NCI-H69 (cell line): ENCODE measurements at regions not wholly inside any gene's neighbourhood (a gene's known extent, or its start where the extent isn't known, plus 50 kb on each side); places are given as distances from the start of the nearest gene placed in this dataset.
A peak's percentile ranks its signal among the peaks of the same experiment; 100 is the strongest.
"Not testable (repeated sequence)": the region's sequence is repeated elsewhere in the genome, so short reads cannot be mapped to it uniquely, and the experiment has no call there.

Experiments used
- DNase-seq: peaks from one replicate; lab custom pipeline; 2025; lab: John Stamatoyannopoulos, UW

DNA sequence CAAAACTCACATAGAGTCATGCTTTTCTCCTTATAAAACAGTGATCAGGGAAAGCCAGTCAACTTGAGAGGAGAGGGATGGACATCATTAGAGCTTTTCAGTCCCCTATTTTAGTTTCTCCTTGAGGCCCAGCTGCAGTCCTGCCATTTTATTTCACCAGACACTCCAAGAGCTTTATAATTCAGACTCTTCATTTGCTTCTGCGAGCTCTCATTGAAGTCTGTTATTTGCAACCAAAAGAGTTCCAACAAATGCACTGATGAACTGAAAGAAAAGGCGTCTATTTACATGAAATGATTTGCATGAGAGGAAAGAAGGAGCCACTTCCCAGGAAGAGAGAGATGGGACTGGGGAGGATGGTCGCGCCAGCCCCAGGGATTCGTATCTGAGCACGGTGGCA is 86.8 kb downstream of the NDUFA12 start:
- DNase-seq = no peak

DNA sequence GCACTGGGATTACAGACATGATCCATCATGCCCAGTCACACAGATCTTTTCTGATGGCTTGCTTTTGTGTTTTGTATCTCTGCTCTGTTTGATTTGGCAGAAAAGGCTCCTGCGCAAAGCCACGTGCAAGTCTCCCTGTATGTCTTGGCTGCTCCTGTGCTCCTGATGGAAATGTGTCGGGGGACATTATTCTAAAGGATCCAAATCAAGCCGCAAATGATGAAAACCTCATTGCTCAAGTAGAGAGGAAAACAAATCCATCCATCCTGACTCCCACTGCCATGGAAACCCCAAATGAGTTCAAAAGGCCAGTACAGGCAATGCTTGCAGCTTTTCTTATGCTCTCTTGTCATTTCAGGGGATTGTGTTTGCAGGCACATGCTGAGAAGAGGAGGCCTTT is 93.8 kb downstream of the NDUFA12 start:
- no peak for DNase-seq

DNA sequence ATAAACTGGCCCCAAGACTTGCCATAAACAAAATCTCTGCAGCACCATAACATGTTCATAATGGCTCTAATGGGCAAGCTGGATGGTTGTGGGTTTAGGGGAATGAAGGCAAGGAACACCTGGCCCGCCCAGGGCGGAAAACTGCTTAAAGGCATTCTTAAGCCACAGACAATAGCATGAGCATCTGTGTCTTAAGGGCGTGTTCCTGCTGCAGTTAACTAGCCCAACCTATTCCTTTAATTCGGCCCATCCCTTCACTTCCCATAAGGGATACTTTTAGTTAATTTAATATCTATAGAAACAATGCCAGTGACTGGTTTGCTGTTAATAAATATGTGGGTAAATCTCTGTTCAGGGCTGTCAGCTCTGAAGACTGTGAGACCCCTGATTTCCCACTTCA is 97.7 kb downstream of the NDUFA12 start:
- DNase-seq = not testable (repeated sequence)

DNA sequence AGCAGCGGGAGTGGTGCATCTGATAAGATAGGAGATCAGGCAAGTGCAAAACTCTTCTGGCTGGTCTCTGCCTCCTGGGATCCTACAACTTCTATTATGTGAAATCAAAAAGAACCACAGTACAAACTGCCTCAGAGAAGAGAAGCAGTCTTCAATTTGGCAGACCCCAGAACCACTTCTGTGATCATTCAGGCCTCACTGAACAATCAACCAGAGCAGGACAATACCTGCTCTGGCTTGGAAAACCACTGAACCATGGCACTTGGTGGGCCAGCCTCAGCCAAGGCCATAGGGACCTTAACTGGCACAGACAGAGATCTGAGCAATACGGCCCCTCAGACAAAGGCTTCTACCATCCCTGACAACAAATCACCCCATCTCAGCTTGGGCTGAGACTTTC is 103.0 kb downstream of the NDUFA12 start:
- no peak for DNase-seq

DNA sequence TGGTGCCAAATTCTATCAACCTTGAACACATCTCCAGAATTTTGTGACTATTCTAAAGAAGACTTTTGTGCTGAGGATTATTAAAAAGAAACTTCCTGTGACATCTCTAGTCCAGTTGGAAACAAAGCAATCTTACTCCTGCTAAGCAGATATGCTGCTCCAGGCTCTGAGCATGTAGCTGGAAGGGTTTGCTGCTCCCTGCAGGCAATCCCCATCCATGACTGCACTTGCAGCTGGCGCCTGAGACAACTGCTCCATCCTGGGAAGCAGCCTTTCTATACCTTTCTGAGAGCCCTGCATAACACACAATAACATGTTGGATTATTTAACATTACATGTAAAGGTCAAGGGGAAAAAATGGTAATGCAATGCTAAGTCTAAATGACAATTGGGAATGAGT is 105.1 kb downstream of the NDUFA12 start:
- peak; percentile 7 for DNase-seq

DNA sequence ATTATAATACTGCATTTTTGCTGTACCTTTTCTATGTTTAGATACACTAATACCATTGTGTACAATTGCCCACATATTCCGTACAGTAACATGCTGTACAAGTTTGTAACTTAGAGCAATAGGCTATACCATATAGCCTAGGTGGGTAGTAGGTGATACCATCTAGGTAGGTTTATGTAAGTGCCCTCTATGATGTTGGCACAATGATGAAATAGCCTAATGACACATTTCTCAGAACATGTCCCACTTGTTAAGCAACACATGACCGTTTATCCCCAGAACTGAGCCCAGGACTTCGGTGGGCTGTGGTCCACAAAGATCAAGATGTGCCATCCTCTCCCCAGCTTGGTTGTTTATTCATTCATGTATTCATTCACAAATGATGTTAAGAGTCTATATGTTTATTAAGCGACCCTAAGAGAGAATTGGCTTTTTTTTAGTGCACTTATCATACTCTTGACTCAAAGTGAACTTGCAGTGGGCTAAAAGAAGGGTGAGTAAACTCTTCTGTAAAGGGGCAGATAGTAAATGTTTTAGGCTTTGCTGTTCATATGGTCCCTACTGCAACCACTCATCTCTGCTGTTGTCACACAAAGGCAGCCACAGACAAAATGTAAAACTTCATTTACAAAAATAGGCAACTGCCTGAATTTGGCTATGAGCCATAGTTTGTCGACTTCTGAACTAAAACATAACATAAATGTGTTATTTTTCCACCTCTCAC is 110.8 kb downstream of the NDUFA12 start:
- DNase-seq = no peak

DNA sequence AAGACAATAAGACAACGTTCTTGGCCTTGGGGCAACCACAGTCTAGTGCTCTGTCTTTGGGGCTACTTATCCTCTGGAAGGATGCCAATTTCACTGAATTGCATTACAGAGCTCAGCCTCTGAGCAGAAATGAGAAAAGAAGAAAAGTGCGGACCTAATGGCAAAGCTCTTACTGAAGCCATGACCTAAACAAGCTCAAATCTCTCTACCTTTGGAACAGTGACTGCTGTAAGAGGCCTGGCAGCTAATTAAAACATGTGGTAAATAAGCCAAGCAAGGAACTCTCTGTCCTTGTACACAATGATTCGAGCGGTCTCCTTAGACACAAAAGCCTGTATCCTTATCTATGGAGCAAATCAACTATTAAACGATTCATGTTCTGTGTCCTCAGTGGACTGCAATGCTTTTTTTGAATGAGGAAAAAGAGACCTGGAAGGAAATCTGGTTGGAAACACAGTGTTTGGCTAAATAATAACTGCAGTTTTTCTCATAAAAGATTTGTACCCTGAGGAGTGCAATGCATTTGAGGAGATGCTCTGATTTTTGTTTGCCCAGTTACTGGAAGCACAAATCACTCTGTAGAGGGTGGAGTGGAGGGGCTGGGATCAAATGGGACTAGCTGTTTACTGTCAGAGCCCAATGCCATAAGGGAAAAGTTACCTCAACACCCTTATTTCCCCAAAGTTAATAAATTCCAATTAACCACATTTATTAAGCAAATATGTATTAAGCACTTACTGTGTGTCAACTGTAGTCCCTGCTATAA is 113.9 kb downstream of the NDUFA12 start:
- peak; percentile 34 for DNase-seq

DNA sequence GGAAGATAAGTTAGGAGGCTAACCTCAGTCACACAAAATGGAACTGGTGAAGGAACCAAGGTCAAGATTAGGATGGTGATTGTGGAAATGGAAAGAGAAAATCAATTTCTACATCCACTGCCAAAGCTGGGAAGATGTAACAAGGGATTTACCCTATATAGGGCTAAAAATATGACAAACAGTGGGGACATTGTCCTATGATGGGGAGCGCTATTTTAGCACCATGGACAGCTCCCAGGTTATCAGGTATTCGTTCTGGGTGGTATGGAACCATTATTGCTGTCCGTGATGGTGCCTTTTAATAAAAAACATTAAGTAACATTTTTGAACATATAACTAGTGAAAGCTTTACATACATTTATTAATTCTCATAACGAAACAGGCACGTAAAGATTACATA is 124.0 kb downstream of the NDUFA12 start:
- DNase-seq = no peak

DNA sequence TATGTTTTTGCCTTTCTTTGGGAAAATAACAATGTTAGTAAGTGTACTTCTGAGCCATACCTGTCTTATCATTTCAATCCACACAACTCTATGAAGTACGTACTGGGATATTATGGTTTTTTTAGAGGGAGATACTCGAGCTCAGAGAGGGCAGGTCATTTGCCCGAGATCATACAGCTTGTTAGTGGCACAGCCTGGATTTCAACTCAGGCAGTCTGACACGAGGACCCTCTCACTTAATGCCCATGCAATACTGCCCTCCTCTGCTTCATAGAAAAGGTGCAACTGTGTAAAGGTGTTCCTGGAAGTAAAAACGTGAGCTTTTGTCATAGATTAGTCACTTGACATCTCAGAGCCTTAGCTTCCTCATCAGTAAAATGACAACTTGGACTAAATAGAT is 128.0 kb downstream of the NDUFA12 start:
- DNase-seq = peak; percentile 75

DNA sequence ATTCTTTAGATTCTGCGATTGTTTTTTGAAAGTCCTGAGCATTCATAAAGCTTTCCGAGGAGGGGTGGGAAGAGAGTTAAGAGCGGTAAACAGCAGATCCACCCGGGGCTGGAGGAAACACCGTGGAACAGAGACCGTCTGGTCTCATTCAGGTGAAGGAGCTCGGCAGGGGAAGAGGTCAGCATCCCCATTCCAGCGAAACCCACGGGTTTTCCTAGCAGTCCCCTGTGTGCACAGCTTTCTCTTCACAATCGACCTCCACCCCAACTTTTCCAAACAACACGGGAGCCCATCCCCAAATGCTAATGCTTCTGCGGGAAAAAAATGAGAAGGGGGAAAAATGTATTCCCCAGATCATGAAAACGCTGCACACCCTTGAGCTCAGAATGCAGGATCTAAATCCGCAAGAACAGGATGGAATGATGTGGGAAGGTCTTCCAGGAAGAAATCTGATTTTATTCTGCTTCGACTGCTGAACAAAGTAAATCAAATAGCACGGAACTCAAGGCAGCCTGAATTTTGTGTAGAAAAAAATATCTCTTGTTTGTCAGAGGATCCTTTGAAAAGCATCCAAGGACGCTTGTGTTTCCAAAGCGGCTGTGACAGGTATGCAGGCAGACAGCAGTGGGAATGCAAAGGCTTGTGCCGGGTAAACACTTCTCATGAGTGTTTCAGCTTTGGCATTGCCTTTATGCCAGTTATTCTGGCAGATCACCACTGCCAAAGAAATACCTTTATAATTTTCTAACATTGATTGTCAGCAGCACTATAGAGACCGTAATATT is 128.8 kb downstream of the NDUFA12 start:
- DNase-seq = peak; percentile 34

DNA sequence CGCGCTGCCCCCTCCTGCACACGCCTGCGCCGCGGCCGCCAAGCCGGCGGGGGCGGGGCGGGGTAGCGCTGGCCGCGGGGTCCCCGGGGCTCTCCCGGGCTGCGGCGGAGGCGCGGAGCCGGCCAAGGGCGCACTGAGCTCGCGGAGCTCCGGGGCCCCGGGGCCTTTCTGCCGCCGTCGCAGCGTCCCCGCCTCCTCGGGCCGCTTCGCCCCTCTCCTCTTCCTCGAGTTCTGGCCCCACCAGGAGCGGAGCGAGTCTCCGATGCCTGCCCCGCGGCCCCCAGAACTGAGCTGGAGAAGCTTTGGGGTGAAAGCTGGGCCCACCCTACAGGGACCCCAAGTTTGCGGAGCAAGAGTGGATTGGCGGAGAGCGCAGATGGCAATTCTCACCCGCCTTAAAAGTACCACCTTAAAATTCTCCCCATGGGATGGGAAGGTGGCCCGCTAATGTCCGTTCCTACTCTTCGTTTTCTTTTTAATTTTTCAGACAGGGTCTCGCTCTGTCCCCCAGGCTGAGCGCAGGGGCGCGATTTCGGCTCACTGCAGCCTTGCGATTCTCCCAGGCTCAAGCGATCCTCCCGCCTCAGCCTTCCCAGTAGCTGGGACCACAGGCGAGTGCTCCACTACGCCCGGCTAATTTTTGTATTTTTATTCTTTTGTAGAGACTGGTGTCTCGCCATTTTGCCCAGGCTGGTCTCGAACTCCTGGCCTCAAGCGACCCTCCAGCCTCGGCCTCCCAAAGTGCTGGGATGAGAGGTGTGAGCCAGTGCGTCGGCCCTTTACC is 129.6 kb downstream of the NDUFA12 start:
- DNase-seq = peak; percentile 64

DNA sequence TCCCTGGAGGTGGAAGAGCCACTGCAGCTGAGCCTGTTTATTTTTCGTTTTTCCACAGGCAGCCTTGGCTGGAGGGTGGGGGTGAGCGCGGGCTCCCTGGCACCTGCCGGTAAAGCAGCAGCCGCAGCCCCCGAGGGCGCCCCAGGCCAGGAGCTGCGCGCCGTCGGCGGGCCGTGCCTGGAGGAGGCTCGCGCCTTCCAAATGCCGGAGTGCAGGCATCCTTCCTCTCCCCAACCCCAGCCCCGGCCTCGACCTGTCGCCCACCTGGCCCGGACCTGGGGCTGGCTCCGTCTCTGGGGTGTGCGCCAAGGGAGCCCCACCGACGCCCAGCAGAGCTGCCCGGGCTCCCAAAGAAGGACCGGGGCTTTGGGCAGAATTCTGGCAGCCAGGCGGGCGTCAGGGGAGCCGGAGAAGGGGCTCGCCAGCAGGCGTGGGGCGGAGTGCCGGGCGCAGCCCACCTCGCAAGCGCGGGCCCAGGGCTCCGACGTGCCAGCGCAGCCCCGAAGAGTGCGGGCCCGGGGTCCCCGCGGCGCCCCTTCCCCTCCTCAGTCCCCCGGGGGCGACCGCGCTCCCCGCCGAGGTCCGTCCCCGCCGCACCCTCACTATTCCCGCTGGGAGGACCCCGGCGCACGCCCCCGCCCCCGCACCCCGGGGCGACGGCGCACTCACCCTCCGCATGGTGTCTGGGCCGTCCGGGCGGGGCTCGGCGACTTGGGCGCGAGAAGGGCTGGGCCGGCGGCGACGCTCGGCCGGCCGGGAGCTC is 130.3 kb downstream of the NDUFA12 start:
- peak; percentile 45 for DNase-seq

DNA sequence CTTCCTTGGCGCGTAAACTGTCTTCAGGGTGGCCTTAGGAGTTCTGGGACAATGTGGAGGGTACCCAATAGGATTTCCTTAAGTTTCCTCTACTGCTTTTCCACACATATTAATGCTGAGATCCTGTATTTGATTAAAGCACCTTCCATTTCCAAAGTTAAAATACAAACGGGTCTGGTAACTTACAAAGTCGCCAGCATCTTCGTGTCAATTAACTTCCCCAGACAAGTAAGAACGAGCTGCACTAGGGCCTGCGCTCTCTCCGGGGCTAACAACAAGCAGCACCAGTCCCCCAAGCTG is 130.9 kb downstream of the NDUFA12 start:
- no peak for DNase-seq

DNA sequence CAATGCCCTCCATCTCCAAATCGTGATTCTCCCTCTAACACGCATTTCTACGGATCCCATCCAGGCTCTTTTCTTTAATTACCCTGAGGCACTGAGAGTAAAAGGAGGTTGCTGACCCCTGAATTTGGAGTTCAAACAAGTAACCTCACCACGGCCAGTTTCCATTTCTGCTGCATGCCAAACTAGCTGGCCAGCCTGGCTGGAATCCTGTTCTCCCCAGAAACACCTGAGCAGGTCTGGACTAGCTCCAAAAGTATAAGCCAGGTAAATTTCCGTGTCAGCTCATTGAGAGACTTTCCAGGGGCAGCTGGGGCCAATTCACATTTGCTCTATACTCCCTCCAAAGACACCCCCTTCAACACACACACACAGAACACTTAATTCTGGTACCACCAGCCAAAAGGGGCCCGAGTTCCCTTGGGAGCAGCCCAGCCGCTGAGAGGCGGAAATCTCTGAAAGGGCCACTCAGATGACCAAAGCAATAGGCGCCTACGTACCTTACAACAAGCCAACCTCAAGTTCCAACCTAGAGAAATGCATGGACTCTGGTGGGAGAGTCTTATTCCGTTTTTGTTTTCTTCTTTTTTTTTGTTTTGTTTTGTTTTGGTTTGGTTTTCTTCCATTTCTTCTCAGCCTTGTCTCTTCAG is 131.4 kb downstream of the NDUFA12 start:
- DNase-seq = no peak

DNA sequence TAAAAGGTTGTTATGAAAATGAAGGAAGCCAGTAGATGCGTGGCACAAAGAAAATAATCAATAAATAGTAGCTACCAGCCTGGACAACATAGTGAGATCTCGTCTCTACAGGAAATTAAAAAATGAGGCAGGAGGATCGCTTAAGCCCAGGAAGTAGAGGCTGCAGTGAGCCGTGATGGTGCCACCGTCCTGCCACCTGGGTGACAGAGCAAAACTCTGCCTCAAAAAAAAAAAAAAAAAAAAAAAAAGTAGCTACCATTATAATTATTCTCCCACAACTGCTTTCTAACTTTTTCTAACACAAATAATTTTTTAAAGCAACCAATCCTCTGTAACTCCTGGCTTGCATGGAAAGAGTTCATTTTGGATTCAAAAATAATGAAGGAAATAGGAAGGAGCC is 133.0 kb downstream of the NDUFA12 start:
- no peak for DNase-seq

DNA sequence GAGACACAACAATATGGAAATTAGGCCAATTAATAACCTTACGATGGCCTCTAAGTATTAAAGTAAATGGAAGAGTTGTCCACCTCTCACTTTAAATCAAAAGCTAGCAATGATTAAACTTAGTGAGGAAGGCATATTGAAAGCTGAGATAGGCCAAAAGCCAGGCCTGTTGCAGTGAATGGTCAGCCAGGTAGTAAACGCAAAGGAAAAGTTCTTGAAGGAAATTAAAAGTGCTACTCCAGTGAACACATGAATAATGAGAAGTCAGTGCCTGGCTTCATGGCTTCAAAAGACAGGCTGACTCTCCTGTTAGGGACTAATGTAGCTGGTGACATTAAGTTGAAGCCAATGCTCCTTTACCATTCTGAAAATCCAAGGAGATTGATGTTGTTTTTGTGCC is 135.3 kb downstream of the NDUFA12 start:
- no peak for DNase-seq

DNA sequence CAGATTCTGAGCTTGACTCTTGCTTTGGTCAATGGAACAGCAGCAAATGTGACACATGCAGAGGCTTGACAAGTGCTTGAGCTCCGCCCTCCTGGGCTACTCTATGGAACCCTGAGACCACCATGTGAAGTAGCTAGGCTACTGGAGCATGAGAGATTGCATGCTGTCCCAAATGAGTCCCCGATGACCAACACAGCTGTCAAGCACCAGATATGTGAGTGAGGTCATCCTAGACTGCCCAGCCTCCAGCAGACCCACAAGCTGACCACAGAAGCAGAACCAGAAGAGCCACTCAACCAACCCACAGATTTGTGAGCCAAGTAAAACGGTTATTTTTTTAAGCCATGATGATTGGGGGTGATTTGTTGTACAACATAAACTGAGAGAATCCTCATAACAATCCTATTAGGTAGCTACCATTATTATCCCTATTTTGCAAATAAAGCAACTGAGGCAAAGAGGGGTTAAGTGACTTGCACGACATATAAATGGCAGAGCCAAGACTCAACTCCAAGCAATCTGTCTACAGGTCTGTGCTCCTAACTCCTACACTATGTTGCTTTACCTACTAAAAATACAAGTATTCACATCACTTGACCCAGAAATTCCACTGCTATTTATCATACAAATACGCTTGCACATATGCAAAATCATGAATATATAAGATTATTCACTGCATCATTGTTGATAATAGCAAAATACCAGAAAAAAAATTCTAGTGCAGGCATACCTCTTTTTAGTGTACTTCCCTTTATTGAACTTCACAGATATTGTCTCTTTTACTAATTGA is 136.2 kb downstream of the NDUFA12 start:
- DNase-seq = no peak

DNA sequence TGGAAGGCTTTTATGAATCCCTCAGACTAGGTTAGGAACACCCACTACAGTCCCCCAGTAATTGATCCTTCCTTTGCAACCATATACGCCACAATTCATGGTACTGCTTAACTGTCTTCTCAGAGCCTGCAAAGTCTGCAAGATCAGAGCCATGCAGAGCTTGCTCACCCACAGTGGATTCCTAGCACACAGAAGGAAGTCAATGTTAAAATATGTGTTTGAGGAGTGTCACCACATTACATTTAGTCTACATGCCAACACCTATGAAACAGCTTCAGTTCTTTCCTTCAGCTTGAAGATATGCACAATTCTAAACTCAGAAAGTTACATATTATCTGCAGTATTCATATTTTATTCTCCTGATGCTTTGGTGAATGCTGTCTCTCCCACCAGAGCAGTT is 138.5 kb downstream of the NDUFA12 start:
- DNase-seq = no peak

DNA sequence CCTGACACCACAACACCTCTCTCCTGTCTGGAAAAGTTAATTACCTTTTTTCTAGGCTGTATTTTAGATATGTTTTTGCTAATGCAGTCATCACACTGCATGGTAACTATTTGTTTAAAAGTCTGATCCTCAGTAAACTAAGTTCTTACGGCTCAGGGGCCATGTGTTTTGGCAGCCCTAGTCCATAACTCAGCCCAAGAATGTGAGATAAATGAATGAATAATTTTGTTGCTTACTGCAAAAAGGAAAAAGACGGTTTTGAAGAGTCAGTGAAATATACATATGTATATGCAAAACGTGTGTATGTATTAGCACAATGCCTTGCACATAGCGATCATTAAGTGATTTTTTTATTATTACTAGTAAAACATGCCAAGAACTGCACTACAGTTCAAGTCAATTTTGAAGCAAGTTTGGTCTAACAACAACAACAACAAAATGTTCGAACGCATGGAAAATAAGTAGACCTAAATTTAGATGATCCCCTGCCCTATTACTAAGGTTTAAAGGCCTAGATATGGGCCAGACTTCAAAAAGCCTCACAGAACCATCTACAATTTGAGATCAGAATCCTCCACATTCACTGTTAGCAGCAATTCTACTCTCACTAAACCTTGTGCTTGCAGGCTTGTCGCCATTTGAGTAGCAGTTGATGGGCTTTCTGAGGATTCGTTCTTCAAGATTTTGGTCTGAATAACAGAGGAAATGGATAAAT is 140.0 kb downstream of the NDUFA12 start:
- no peak for DNase-seq

DNA sequence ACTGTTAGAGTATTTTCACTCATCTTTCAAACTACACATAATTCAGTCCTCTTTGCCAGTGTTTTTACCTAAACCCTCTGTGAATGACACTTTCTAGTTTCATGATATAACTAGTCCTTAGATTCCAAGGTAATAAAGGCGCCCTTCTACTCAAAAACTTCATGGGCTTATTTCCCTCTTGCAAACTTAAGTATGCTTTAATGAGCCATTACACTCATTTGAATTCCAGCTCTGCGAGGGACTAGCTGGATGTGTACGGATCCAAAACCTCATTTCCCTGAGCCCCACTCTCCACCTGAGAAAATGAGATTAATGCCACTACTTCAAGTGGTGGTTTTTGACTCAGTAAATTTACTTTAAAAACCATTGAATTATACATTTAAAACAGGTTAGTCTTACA is 141.1 kb downstream of the NDUFA12 start:
- no peak for DNase-seq
